GM21723 (cell line): ENCODE measurements at regions not wholly inside any gene's neighbourhood (a gene's known extent, or its start where the extent isn't known, plus 50 kb on each side); places are given as distances from the start of the nearest gene placed in this dataset.

Source experiments
- ATAC-seq: cut with Tn5 transposase; IDR thresholded peaks from one replicate; pipeline ENCODE4 v1.9.1; 2021; ENCODE audit warnings: mild to moderate bottlenecking, moderate library complexity; ENCODE audit not compliant: unreplicated experiment

- ATAC-seq, result no peak
These were observed 70.4 kb upstream of the C15orf39 start for GRCh38 chr15:75131269-75131643.

- ATAC-seq, result no peak
These were observed 66.9 kb upstream of the C15orf39 start for GRCh38 chr15:75134748-75135147.

GRCh38 chr15:75136118-75136517 is 65.6 kb upstream of the C15orf39 start:
- ATAC-seq, result no peak

- ATAC-seq, result no peak
These were observed 64.9 kb upstream of the C15orf39 start for GRCh38 chr15:75136758-75137157.

- ATAC-seq, result no peak
These were observed 63.4 kb upstream of the C15orf39 start for GRCh38 chr15:75138016-75138999.

GRCh38 chr15:75140080-75140879 is 61.4 kb upstream of the C15orf39 start:
- ATAC-seq, result no peak

- ATAC-seq, result no peak
These were observed 59.2 kb upstream of the C15orf39 start for GRCh38 chr15:75142499-75142898.

GRCh38 chr15:75143738-75144334 is 57.8 kb upstream of the C15orf39 start:
- no peak for ATAC-seq

- no peak for ATAC-seq
These were observed 56.4 kb upstream of the C15orf39 start for GRCh38 chr15:75145027-75145841.

GRCh38 chr15:75148280-75148679 is 53.4 kb upstream of the C15orf39 start:
- ATAC-seq, result no peak

- ATAC-seq, result no peak
These were observed 51.6 kb upstream of the C15orf39 start for GRCh38 chr15:75149867-75150709.

- no peak for ATAC-seq
These were observed 50.2 kb upstream of the C15orf39 start for GRCh38 chr15:75151214-75152128.
